Keratinocyte (primary cell): ENCODE measurements at regions not wholly inside any gene's neighbourhood (a gene's known extent, or its start where the extent isn't known, plus 50 kb on each side); places are given as distances from the start of the nearest gene placed in this dataset.

ENCODE experiments used
- DNase-seq: peaks from one replicate; pipeline ENCODE4 v3.0.0-alpha.2; 2011; ENCODE audit warnings: low read depth, missing footprints, low spot score
- FAIRE-seq: peaks from 2 replicates; lab custom pipeline; 2011; peaks lifted over from hg19 to GRCh38; lab: Jason Lieb, UNC
- H2AFZ ChIP-seq: 2 replicates; pipeline ENCODE4 v1.6.0; 2012; ENCODE audit warnings: low read length, control low read depth, inconsistent platforms; ENCODE audit not compliant: control insufficient read depth
- H3K27ac ChIP-seq: 2 replicates; pipeline ENCODE4 v1.5.1; 2011; ENCODE audit warnings: low read length; ENCODE audit not compliant: control insufficient read depth, insufficient read depth
- H3K27me3 ChIP-seq: 3 replicates; pipeline ENCODE4 v1.6.0; 2011; ENCODE audit warnings: low read length; ENCODE audit not compliant: control insufficient read depth, insufficient read depth; ENCODE audit errors: extremely low read depth
- H3K36me3 ChIP-seq, 2 experiments: 2 replicates in 1 of 2; 3 replicates in 1 of 2; pipeline ENCODE4 v1.5.1; 2011; ENCODE audit warnings: low read length in 2 of 2, mild to moderate bottlenecking in 1 of 2; ENCODE audit not compliant: control insufficient read depth in 2 of 2, insufficient read depth in 2 of 2; ENCODE audit errors: extremely low read depth in 1 of 2
- H3K4me1 ChIP-seq: 3 replicates; pipeline ENCODE4 v1.5.1; 2011; ENCODE audit warnings: low read length; ENCODE audit not compliant: control insufficient read depth, insufficient read depth; ENCODE audit errors: extremely low read depth
- H3K4me2 ChIP-seq: 3 replicates; pipeline ENCODE4 v1.6.0; 2011; ENCODE audit warnings: low read depth, low read length; ENCODE audit not compliant: control insufficient read depth, insufficient read depth; ENCODE audit errors: extremely low read depth
- H3K4me3 ChIP-seq, 3 experiments: fragments of 200-600 bp in 1 of 3; sonication (generic) in 1 of 3; 2 replicates in 2 of 3; 3 replicates in 1 of 3; pipeline ENCODE4 v1.5.1; 2011 to 2016; ENCODE audit warnings: low read length in 3 of 3, mild to moderate bottlenecking in 3 of 3, control low read depth in 2 of 3, inconsistent platforms in 1 of 3, low read depth in 1 of 3, mixed read lengths in 1 of 3, mixed run types in 1 of 3, moderate library complexity in 1 of 3; ENCODE audit not compliant: control insufficient read depth in 2 of 3, insufficient read depth in 2 of 3; ENCODE audit errors: extremely low read depth in 1 of 3
- H3K79me2 ChIP-seq: 2 replicates; pipeline ENCODE4 v1.6.0; 2012; ENCODE audit warnings: low read length; ENCODE audit not compliant: control insufficient read depth, insufficient read depth
- H3K9ac ChIP-seq: 3 replicates; pipeline ENCODE4 v1.6.0; 2011; ENCODE audit warnings: low read length; ENCODE audit not compliant: control insufficient read depth, insufficient read depth; ENCODE audit errors: extremely low read depth
- H3K9me1 ChIP-seq: 3 replicates; pipeline ENCODE4 v1.6.0; 2011; ENCODE audit warnings: low read length; ENCODE audit not compliant: control insufficient read depth, insufficient read depth; ENCODE audit errors: extremely low read depth
- H3K9me3 ChIP-seq: 2 replicates; pipeline ENCODE4 v1.5.1; 2012; ENCODE audit warnings: low read depth, low read length; ENCODE audit not compliant: control insufficient read depth
- H4K20me1 ChIP-seq: 3 replicates; pipeline ENCODE4 v1.6.0; 2011; ENCODE audit warnings: low read length; ENCODE audit not compliant: control insufficient read depth, insufficient read depth; ENCODE audit errors: extremely low read depth
- CTCF ChIP-seq, 3 experiments: IDR thresholded peaks in 1 of 3; conservative IDR thresholded peaks in 1 of 3; optimal IDR thresholded peaks in 1 of 3; 2 replicates in 2 of 3; 3 replicates in 1 of 3; pipeline versions ENCODE3 to v1.5.1; 2011; ENCODE audit warnings: low read length in 3 of 3, mild to moderate bottlenecking in 3 of 3, moderate library complexity in 2 of 3, control low read depth in 1 of 3, inconsistent platforms in 1 of 3; ENCODE audit not compliant: insufficient read depth in 2 of 3; ENCODE audit errors: extremely low read depth in 1 of 3
- EZH2 ChIP-seq: IDR thresholded peaks from one replicate; pipeline ENCODE4 v1.6.1; 2012; ENCODE audit warnings: inconsistent platforms, mild to moderate bottlenecking, low read length, moderate library complexity
- dilution Hi-C: fragments of 300-500 bp; cut with MboI; formaldehyde crosslinking; loops from one replicate; pipeline ENCODE4 v1.7.0; 2020; ENCODE audit warnings: low sequenced_read_pairs; ENCODE audit not compliant: extremely low pct_ligation_motif_present

GRCh38 chr1:186514367-186514766, 53.5 kb upstream of the PDC start:
- Histone ChIP-seq H3K9me1 (no peaks in the 10 kb centered on the region), H3K9me3 (no peaks in the 10 kb centered on the region), H3K4me3 (no peak overlapping the region), H2AFZ (no peak overlapping the region), H3K4me2 (no peak overlapping the region), H3K36me3 (no peaks in the 10 kb centered on the region), H4K20me1 (no peaks in the 10 kb centered on the region), H3K79me2 (no peaks in the 10 kb centered on the region), H3K27me3 (no peaks in the 10 kb centered on the region), H3K4me1 (no peaks in the 10 kb centered on the region), H3K27ac (no peak overlapping the region), H3K9ac (no peak overlapping the region)
- TF ChIP-seq CTCF (optimal IDR thresholded peaks at IDR 0.05 in 1 of 3, IDR thresholded peaks at IDR 0.05 in 1 of 3, conservative IDR thresholded peaks at IDR 0.05 in 1 of 3; ENCODE audit: extremely low read depth in 1 of 3, insufficient read depth in 2 of 3, low read length in 3 of 3) (no peak), EZH2 (no peak)
- DNase-seq, result no peak
- dilution Hi-C loops, result no loop called here
- no peak for FAIRE-seq

GRCh38 chr1:186513526-186513925, 52.6 kb upstream of the PDC start:
- FAIRE-seq, result no peak
- no peaks in the 10 kb centered on the region for H4K20me1 ChIP-seq

More at GRCh38 chr1:186513526-186513925, 52.6 kb upstream of the PDC start:
- TF ChIP-seq CTCF (optimal IDR thresholded peaks at IDR 0.05 in 1 of 3, IDR thresholded peaks at IDR 0.05 in 1 of 3, conservative IDR thresholded peaks at IDR 0.05 in 1 of 3; ENCODE audit: extremely low read depth in 1 of 3, insufficient read depth in 2 of 3, low read length in 3 of 3), result no peak
- TF ChIP-seq EZH2, result no peak
- no peak overlapping the region for H3K27ac ChIP-seq
- dilution Hi-C loops, result no loop called here
- H3K9me1 ChIP-seq, result no peaks in the 10 kb centered on the region
- DNase-seq, result no peak
- no peaks in the 10 kb centered on the region for H3K36me3 ChIP-seq
- no peaks in the 10 kb centered on the region for H3K27me3 ChIP-seq
- H3K4me1 ChIP-seq, result no peaks in the 10 kb centered on the region
- no peak overlapping the region for H3K9ac ChIP-seq
- H3K9me3 ChIP-seq, result no peaks in the 10 kb centered on the region
- H3K4me3 ChIP-seq, result no peak overlapping the region
- no peak overlapping the region for H2AFZ ChIP-seq
- H3K4me2 ChIP-seq, result no peak overlapping the region
- H3K79me2 ChIP-seq, result no peaks in the 10 kb centered on the region
